ENCODE measurements at regions not wholly inside any gene's neighbourhood (a gene's known extent, or its start where the extent isn't known, plus 50 kb on each side); places are given as distances from the start of the nearest gene placed in this dataset.

DNA sequence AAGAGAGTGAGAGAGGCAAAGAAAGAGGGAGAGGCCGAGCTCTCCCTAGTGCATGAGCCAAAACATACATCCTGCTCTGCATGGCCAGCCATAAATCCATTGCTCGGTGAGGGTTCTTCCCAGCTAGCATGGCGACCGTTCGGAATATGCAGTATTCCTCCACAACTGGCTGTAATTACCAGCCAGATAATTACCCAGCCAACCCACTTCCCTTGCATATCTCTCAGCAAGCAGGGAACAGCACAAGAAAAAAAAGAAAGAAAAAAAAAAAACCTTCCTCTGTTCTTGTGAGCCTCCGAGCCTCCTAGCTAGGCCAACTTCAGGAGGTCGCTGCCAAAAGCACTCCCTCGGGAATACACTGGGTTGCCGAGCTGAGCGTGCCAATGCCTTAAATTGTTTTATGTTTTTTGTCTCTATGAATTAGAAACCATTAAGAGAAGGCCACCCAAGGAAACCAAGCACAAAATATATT is 567.9 kb downstream of the MED13L start:
- Histone ChIP-seq H3K36me3 (ENCODE audit: insufficient read depth, low read length) (no peaks in the 10 kb centered on the region), H3K9ac (ENCODE audit: low read depth, low read length) (no peak overlapping the region), H3K9me3 (ENCODE audit: control insufficient read depth, insufficient read depth, low read length) (no peaks in the 10 kb centered on the region), H3K4me1 (ENCODE audit: insufficient read depth, low read length) (no peaks in the 10 kb centered on the region)

DNA sequence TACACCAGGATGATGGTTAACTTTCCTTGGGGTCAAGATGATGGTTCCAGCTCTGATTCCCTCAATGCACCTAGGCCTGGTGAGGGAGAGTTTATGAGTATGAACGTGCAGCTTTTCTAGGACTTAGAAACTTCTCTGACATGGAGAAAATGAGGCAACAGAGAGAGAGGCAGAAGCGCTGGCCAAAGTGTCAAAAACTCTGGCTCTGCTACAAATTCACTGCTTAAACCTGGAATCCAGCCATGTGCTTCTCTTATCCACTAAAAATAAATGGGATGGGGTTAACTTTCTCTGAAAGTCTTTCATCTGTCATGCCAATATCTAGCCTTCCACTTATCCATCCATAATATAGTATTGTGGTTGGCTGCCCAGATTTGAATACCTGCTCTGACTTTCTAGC is 568.7 kb downstream of the MED13L start:
- H3K4me1 ChIP-seq (ENCODE audit: insufficient read depth, low read length): no peaks in the 10 kb centered on the region
- H3K36me3 ChIP-seq (ENCODE audit: insufficient read depth, low read length): no peaks in the 10 kb centered on the region
- H3K9ac ChIP-seq (ENCODE audit: low read depth, low read length): no peak overlapping the region
- no peaks in the 10 kb centered on the region for H3K9me3 ChIP-seq (ENCODE audit: control insufficient read depth, insufficient read depth, low read length)

DNA sequence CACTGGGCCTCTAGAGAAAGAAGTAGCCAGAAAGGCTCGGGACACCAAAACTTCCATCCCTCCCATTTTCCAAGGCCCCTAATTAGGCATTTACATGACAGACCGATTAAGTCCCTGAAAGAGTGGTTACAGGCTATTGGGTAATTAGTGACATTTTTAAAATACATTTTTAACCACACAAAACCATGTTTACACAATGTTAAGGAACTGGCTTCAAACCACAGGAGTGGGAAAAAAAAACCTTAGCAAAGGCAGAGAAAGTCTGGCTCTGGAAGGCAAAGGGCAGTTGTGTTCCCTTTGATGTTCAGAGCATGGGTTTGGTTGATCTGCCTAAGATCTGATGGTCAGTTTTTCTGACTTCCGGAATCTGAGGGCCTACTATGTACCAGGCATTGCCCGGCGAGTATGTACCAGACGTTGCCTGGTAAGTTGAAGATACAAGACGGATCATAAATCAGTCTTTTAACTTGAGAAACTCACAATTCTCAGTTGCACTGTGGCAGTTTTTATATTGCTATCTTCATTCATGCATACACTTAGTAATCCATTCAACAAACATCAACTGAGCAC is 576.5 kb downstream of the MED13L start:
- H3K36me3 ChIP-seq (ENCODE audit: insufficient read depth, low read length): no peaks in the 10 kb centered on the region
- H3K9ac ChIP-seq (ENCODE audit: low read depth, low read length): no peak overlapping the region
- H3K9me3 ChIP-seq (ENCODE audit: control insufficient read depth, insufficient read depth, low read length): no peaks in the 10 kb centered on the region
- no peaks in the 10 kb centered on the region for H3K4me1 ChIP-seq (ENCODE audit: insufficient read depth, low read length)

DNA sequence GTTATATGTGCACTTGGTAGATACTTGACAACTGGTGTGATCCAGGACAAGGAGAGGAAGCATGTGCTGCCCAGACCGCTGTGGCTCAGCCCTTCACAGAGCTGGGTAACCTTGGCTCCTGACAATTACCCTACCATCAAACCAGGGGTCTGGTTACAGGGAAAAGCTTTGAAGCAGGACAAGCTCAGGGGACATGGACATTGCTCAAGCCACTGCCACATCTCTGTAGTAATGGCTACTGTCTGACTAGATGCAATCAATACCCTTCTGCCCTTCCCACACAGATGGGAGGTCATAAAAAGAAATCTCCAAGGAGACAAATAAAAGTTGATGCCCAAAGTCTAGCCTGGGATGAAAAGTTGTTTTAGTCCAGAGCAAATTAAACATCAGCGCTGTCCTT is 577.4 kb downstream of the MED13L start:
- Histone ChIP-seq H3K9me3 (ENCODE audit: control insufficient read depth, insufficient read depth, low read length) (no peaks in the 10 kb centered on the region), H3K36me3 (ENCODE audit: insufficient read depth, low read length) (no peaks in the 10 kb centered on the region), H3K9ac (ENCODE audit: low read depth, low read length) (no peak overlapping the region), H3K4me1 (ENCODE audit: insufficient read depth, low read length) (no peaks in the 10 kb centered on the region)

GRCh38 chr12:115698257-115698656 is 579.2 kb downstream of the MED13L start:
- Histone ChIP-seq H3K36me3 (ENCODE audit: insufficient read depth, low read length) (no peaks in the 10 kb centered on the region), H3K9ac (ENCODE audit: low read depth, low read length) (no peak overlapping the region), H3K4me1 (ENCODE audit: insufficient read depth, low read length) (no peaks in the 10 kb centered on the region), H3K9me3 (ENCODE audit: control insufficient read depth, insufficient read depth, low read length) (no peaks in the 10 kb centered on the region)

- H3K36me3 ChIP-seq (ENCODE audit: insufficient read depth, low read length): no peaks in the 10 kb centered on the region
- no peaks in the 10 kb centered on the region for H3K9me3 ChIP-seq (ENCODE audit: control insufficient read depth, insufficient read depth, low read length)
- no peaks in the 10 kb centered on the region for H3K4me1 ChIP-seq (ENCODE audit: insufficient read depth, low read length)
- H3K9ac ChIP-seq (ENCODE audit: low read depth, low read length): no peak overlapping the region
These were observed 580.2 kb downstream of the MED13L start for GRCh38 chr12:115697340-115697739.

DNA sequence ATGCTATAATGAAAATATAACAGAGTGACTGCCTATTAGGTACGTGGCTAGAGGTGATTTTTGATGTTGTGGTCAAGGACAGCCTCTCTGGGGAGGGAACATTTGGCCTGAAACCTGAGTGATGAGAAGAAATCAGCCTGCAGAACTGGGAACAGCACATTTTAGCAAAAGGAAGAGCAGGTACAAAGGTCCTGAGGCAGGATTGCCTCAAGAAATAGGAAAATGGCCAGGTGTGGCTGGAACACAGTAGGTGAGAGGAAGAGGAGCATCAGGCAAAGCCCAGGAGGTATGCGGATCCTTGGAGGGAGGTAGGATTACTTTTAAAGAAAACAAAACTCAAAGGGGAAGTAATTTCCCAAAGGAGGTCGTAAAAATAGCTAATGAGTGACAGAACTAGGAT is 582.9 kb downstream of the MED13L start:
- no peaks in the 10 kb centered on the region for H3K4me1 ChIP-seq (ENCODE audit: insufficient read depth, low read length)
- H3K9me3 ChIP-seq (ENCODE audit: control insufficient read depth, insufficient read depth, low read length): no peaks in the 10 kb centered on the region
- no peak overlapping the region for H3K9ac ChIP-seq (ENCODE audit: low read depth, low read length)
- H3K36me3 ChIP-seq (ENCODE audit: insufficient read depth, low read length): no peaks in the 10 kb centered on the region

- Histone ChIP-seq H3K9me3 (ENCODE audit: control insufficient read depth, insufficient read depth, low read length) (no peaks in the 10 kb centered on the region), H3K36me3 (ENCODE audit: insufficient read depth, low read length) (no peaks in the 10 kb centered on the region), H3K9ac (ENCODE audit: low read depth, low read length) (no peak overlapping the region), H3K4me1 (ENCODE audit: insufficient read depth, low read length) (no peaks in the 10 kb centered on the region)
These were observed 583.5 kb downstream of the MED13L start for GRCh38 chr12:115693970-115694369.

DNA sequence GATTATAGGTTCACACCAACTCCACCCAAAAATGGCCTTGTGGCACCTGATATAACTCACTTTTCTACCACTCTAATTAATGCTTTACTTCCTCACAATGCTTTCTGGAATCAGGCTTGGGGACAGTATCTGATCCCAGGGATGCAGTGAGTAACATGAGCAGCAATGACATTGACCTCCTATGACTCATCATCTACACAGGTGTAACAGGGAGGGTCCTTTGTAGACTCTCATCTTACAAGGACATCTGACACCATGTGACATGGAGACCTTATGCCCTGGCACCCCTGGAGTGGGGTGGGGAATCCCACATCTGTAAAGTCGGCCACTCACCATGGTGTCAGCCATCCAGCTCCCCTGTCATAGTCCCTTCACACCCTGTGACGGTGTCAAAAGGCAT is 586.4 kb downstream of the MED13L start:
- Histone ChIP-seq H3K4me1 (ENCODE audit: insufficient read depth, low read length) (no peaks in the 10 kb centered on the region), H3K36me3 (ENCODE audit: insufficient read depth, low read length) (no peaks in the 10 kb centered on the region), H3K9ac (ENCODE audit: low read depth, low read length) (no peak overlapping the region), H3K9me3 (ENCODE audit: control insufficient read depth, insufficient read depth, low read length) (no peaks in the 10 kb centered on the region)

DNA sequence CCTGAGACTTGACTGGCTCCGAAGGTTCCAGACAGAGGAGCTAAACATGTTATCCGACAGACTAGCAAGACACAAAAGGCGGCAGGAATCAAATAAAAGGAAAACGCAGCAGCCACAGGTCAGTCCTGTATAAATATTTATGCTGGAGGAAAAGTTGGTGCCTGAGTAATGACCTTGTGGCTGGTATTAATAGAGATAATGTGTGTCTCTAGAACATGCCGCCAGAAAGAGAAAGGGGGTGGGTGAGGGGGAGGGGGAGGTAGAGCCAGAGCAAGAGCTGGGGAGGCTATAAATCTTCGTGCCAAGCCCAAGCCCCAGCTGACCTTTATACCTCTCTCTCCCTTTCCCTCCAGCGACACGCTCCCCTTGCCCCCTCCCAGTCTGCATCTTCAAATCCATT is 590.4 kb downstream of the MED13L start:
- no peaks in the 10 kb centered on the region for H3K4me1 ChIP-seq (ENCODE audit: insufficient read depth, low read length)
- H3K9ac ChIP-seq (ENCODE audit: low read depth, low read length): no peak overlapping the region

GRCh38 chr12:115683240-115683780 is 594.2 kb downstream of the MED13L start:
- Histone ChIP-seq H3K9ac (ENCODE audit: low read depth, low read length) (no peak overlapping the region), H3K9me3 (ENCODE audit: control insufficient read depth, insufficient read depth, low read length) (0 out of 2 replicates have a peak, but pooled peaks cover 4% of the 10 kb centered on the region), H3K4me1 (ENCODE audit: insufficient read depth, low read length) (no peaks in the 10 kb centered on the region), H3K36me3 (ENCODE audit: insufficient read depth, low read length) (no peaks in the 10 kb centered on the region)

More for the DNA sequence above, 590.4 kb downstream of the MED13L start:
- H3K9me3 ChIP-seq (ENCODE audit: control insufficient read depth, insufficient read depth, low read length): no peaks in the 10 kb centered on the region
- no peaks in the 10 kb centered on the region for H3K36me3 ChIP-seq (ENCODE audit: insufficient read depth, low read length)

GRCh38 chr12:115680967-115681366 is 596.5 kb downstream of the MED13L start:
- Histone ChIP-seq H3K4me1 (ENCODE audit: insufficient read depth, low read length) (no peaks in the 10 kb centered on the region), H3K9ac (ENCODE audit: low read depth, low read length) (no peak overlapping the region), H3K36me3 (ENCODE audit: insufficient read depth, low read length) (no peaks in the 10 kb centered on the region), H3K9me3 (ENCODE audit: control insufficient read depth, insufficient read depth, low read length) (0 out of 2 replicates have a peak, but pooled peaks cover 4% of the 10 kb centered on the region)

DNA sequence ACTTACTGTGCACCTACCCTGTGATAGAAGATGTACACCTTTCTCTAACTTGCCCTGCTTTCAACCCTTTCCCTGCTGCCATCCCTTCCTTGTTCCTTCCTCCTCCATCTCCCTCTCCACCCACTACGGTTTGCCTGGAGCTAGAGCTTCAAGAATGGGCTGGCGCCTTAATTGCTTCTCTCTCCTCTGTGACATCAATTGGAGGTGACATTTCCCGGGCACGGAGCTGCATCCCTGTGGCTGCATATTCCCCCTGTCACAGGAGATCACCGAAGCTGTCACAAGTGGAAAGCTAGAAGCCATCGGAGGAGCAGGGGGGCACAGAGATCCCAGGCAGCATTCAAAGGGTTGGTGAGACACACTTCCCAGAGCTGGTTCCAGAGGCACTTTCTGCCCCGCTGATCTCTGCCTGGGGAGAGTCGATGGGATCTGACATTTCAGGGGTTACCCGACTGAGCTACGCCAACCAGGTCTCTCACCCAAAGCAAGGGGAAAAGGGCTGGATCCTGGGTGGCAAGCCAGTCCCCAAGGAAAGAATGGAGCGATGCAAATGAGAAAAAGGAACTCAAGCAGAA is 604.9 kb downstream of the MED13L start:
- Histone ChIP-seq H3K9me3 (ENCODE audit: control insufficient read depth, insufficient read depth, low read length) (no peaks in the 10 kb centered on the region), H3K9ac (ENCODE audit: low read depth, low read length) (no peak overlapping the region), H3K36me3 (ENCODE audit: insufficient read depth, low read length) (no peaks in the 10 kb centered on the region), H3K4me1 (ENCODE audit: insufficient read depth, low read length) (no peaks in the 10 kb centered on the region)

DNA sequence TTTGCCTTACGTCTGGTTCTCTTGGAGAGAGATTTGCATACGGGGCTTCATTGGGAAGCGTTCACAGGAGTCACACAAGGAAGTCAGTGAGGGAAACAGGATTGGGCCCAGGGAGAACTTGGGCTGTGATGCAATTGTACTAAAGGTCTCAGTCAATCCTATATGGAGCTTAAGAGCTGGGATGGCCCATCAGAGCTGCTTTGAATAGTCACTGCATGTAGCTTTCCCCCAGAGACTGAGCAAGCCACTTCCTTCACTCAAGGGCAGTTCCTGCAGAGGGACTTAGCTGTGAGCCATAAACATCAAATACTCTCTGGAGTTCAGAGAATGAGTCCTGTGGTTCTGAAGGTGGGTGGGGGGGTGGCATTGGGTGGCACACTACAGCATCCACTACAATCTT is 605.4 kb downstream of the MED13L start:
- Histone ChIP-seq H3K4me1 (ENCODE audit: insufficient read depth, low read length) (no peaks in the 10 kb centered on the region), H3K9ac (ENCODE audit: low read depth, low read length) (no peak overlapping the region), H3K36me3 (ENCODE audit: insufficient read depth, low read length) (no peaks in the 10 kb centered on the region), H3K9me3 (ENCODE audit: control insufficient read depth, insufficient read depth, low read length) (no peaks in the 10 kb centered on the region)

DNA sequence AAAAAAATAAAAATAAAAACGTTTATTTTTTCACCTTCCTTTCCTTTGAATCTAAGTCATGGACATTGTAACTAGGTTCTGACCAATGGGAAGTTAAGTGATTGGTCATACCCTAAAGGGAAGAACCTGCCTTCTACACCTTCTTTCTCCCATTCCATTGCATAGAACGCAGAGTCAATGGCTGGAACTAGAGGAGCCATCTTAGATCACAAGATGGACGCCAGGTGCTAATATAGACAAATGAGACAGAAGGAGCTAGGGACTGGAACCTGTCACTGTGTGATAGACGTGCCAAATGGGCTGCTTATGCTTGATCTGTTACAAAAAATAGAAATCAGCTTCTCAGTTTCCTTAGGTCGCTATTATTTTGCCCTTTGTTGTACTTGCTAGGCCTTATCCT is 606.6 kb downstream of the MED13L start:
- H3K9me3 ChIP-seq (ENCODE audit: control insufficient read depth, insufficient read depth, low read length): no peaks in the 10 kb centered on the region
- H3K9ac ChIP-seq (ENCODE audit: low read depth, low read length): no peak overlapping the region
- no peaks in the 10 kb centered on the region for H3K36me3 ChIP-seq (ENCODE audit: insufficient read depth, low read length)
- H3K4me1 ChIP-seq (ENCODE audit: insufficient read depth, low read length): no peaks in the 10 kb centered on the region

All from ES-I3 (cell line).